Kidney tubule cell (primary cell): ENCODE measurements at regions not wholly inside any gene's neighbourhood (a gene's known extent, or its start where the extent isn't known, plus 50 kb on each side); places are given as distances from the start of the nearest gene placed in this dataset.
A peak's percentile ranks its signal among the peaks of the same experiment; 100 is the strongest.

Experiments
- DNase-seq: peaks from one replicate; pipeline ENCODE4 v3.0.0-alpha.2; 2018; ENCODE audit warnings: low spot score

GRCh38 chr2:58908501-58909154, 667.5 kb upstream of the FANCL start:
- DNase-seq, result no peak

- no peak for DNase-seq
Measured at GRCh38 chr2:58907644-58908043, 666.5 kb upstream of the FANCL start.

GRCh38 chr2:58906081-58906645, 665.0 kb upstream of the FANCL start:
- DNase-seq, result no peak

- no peak for DNase-seq
Measured at GRCh38 chr2:58904095-58904494, 663.0 kb upstream of the FANCL start.

- no peak for DNase-seq
Measured at GRCh38 chr2:58903427-58903826, 662.3 kb upstream of the FANCL start.

- no peak for DNase-seq
Measured at GRCh38 chr2:58900246-58901027, 659.3 kb upstream of the FANCL start.

GRCh38 chr2:58899692-58900091, 658.6 kb upstream of the FANCL start:
- no peak for DNase-seq

- DNase-seq, result no peak
Measured at GRCh38 chr2:58896638-58897037, 655.5 kb upstream of the FANCL start.

GRCh38 chr2:58895857-58896256, 654.7 kb upstream of the FANCL start:
- no peak for DNase-seq

- no peak for DNase-seq
Measured at GRCh38 chr2:58893656-58894351, 652.7 kb upstream of the FANCL start.

- DNase-seq, result no peak
Measured at GRCh38 chr2:58891828-58892377, 650.8 kb upstream of the FANCL start.

- no peak for DNase-seq
Measured at GRCh38 chr2:58890865-58891525, 649.9 kb upstream of the FANCL start.

GRCh38 chr2:58886009-58886408, 644.9 kb upstream of the FANCL start:
- DNase-seq, result no peak

GRCh38 chr2:58879834-58880233, 638.7 kb upstream of the FANCL start:
- no peak for DNase-seq

- DNase-seq, result no peak
Measured at GRCh38 chr2:58878778-58879177, 637.7 kb upstream of the FANCL start.

GRCh38 chr2:58876126-58876525, 635.0 kb upstream of the FANCL start:
- no peak for DNase-seq

- DNase-seq, result no peak
Measured at GRCh38 chr2:58875436-58875835, 634.3 kb upstream of the FANCL start.

- DNase-seq, result peak; percentile 4
Measured at GRCh38 chr2:58871469-58872142, 630.5 kb upstream of the FANCL start.

GRCh38 chr2:58870704-58871103, 629.6 kb upstream of the FANCL start:
- no peak for DNase-seq

- DNase-seq, result no peak
Measured at GRCh38 chr2:58866946-58867345, 625.8 kb upstream of the FANCL start.

- no peak for DNase-seq
Measured at GRCh38 chr2:58866527-58866926, 625.4 kb upstream of the FANCL start.
